ENCODE measurements at regions not wholly inside any gene's neighbourhood (a gene's known extent, or its start where the extent isn't known, plus 50 kb on each side); places are given as distances from the start of the nearest gene placed in this dataset.

- Histone ChIP-seq H3K4me1 (ENCODE audit: insufficient read depth, low read length) (peaks cover 8% of the 10 kb centered on the region), H3K4me3 (ENCODE audit: low read length) (no peak overlapping the region), H3K36me3 (ENCODE audit: insufficient read depth, low read length) (no peaks in the 10 kb centered on the region), H3K9me3 (ENCODE audit: low read length) (no peaks in the 10 kb centered on the region), H2AFZ (ENCODE audit: low read depth, low read length) (no peak overlapping the region), H3K27me3 (ENCODE audit: insufficient read depth, low read length) (no peaks in the 10 kb centered on the region)
These were observed 180.8 kb downstream of the HS3ST3B1 start for GRCh38 chr17:14481664-14482063.

- H3K36me3 ChIP-seq (ENCODE audit: insufficient read depth, low read length) = no peaks in the 10 kb centered on the region
- H3K27me3 ChIP-seq (ENCODE audit: insufficient read depth, low read length) = no peaks in the 10 kb centered on the region
- H3K4me3 ChIP-seq (ENCODE audit: low read length) = no peak overlapping the region
- H3K9me3 ChIP-seq (ENCODE audit: low read length) = peaks cover 2% of the 10 kb centered on the region
- peaks cover 19% of the 10 kb centered on the region for H3K4me1 ChIP-seq (ENCODE audit: insufficient read depth, low read length)
- no peak overlapping the region for H2AFZ ChIP-seq (ENCODE audit: low read depth, low read length)
These were observed 173.7 kb downstream of the HS3ST3B1 start for GRCh38 chr17:14474591-14474990.

GRCh38 chr17:14471052-14471451 is 170.2 kb downstream of the HS3ST3B1 start:
- Histone ChIP-seq H3K4me3 (ENCODE audit: low read length) (no peak overlapping the region), H2AFZ (ENCODE audit: low read depth, low read length) (peak overlapping the region; percentile 20), H3K4me1 (ENCODE audit: insufficient read depth, low read length) (peaks cover 10% of the 10 kb centered on the region), H3K36me3 (ENCODE audit: insufficient read depth, low read length) (no peaks in the 10 kb centered on the region), H3K27me3 (ENCODE audit: insufficient read depth, low read length) (no peaks in the 10 kb centered on the region), H3K9me3 (ENCODE audit: low read length) (peaks cover 6% of the 10 kb centered on the region)

- Histone ChIP-seq H2AFZ (ENCODE audit: low read depth, low read length) (no peak overlapping the region), H3K4me3 (ENCODE audit: low read length) (no peak overlapping the region), H3K27me3 (ENCODE audit: insufficient read depth, low read length) (no peaks in the 10 kb centered on the region), H3K9me3 (ENCODE audit: low read length) (peaks cover 6% of the 10 kb centered on the region), H3K4me1 (ENCODE audit: insufficient read depth, low read length) (peaks cover 10% of the 10 kb centered on the region), H3K36me3 (ENCODE audit: insufficient read depth, low read length) (no peaks in the 10 kb centered on the region)
These were observed 169.5 kb downstream of the HS3ST3B1 start for GRCh38 chr17:14470417-14470816.

GRCh38 chr17:14469971-14470370 is 169.1 kb downstream of the HS3ST3B1 start:
- Histone ChIP-seq H3K4me3 (ENCODE audit: low read length) (no peak overlapping the region), H3K4me1 (ENCODE audit: insufficient read depth, low read length) (peaks cover 10% of the 10 kb centered on the region), H3K36me3 (ENCODE audit: insufficient read depth, low read length) (no peaks in the 10 kb centered on the region), H3K9me3 (ENCODE audit: low read length) (peaks cover 6% of the 10 kb centered on the region), H3K27me3 (ENCODE audit: insufficient read depth, low read length) (no peaks in the 10 kb centered on the region), H2AFZ (ENCODE audit: low read depth, low read length) (no peak overlapping the region)

- no peak overlapping the region for H2AFZ ChIP-seq (ENCODE audit: low read depth, low read length)
These were observed 168.0 kb downstream of the HS3ST3B1 start for GRCh38 chr17:14468858-14469257.

GRCh38 chr17:14461227-14461548 is 160.3 kb downstream of the HS3ST3B1 start:
- Histone ChIP-seq H2AFZ (ENCODE audit: low read depth, low read length) (no peak overlapping the region), H3K4me1 (ENCODE audit: insufficient read depth, low read length) (no peaks in the 10 kb centered on the region), H3K9me3 (ENCODE audit: low read length) (peaks cover 1% of the 10 kb centered on the region), H3K27me3 (ENCODE audit: insufficient read depth, low read length) (no peaks in the 10 kb centered on the region), H3K36me3 (ENCODE audit: insufficient read depth, low read length) (no peaks in the 10 kb centered on the region), H3K4me3 (ENCODE audit: low read length) (no peak overlapping the region)

More at GRCh38 chr17:14468858-14469257, 168.0 kb downstream of the HS3ST3B1 start:
- Histone ChIP-seq H3K36me3 (ENCODE audit: insufficient read depth, low read length) (no peaks in the 10 kb centered on the region), H3K4me1 (ENCODE audit: insufficient read depth, low read length) (peaks cover 10% of the 10 kb centered on the region), H3K27me3 (ENCODE audit: insufficient read depth, low read length) (no peaks in the 10 kb centered on the region), H3K9me3 (ENCODE audit: low read length) (peaks cover 5% of the 10 kb centered on the region), H3K4me3 (ENCODE audit: low read length) (no peak overlapping the region)

GRCh38 chr17:14460516-14461226 is 159.8 kb downstream of the HS3ST3B1 start:
- H3K4me3 ChIP-seq (ENCODE audit: low read length) = no peak overlapping the region
- no peaks in the 10 kb centered on the region for H3K27me3 ChIP-seq (ENCODE audit: insufficient read depth, low read length)
- H3K4me1 ChIP-seq (ENCODE audit: insufficient read depth, low read length) = no peaks in the 10 kb centered on the region
- H3K36me3 ChIP-seq (ENCODE audit: insufficient read depth, low read length) = no peaks in the 10 kb centered on the region
- H2AFZ ChIP-seq (ENCODE audit: low read depth, low read length) = no peak overlapping the region
- no peaks in the 10 kb centered on the region for H3K9me3 ChIP-seq (ENCODE audit: low read length)

GRCh38 chr17:14459955-14460354 is 159.1 kb downstream of the HS3ST3B1 start:
- no peak overlapping the region for H2AFZ ChIP-seq (ENCODE audit: low read depth, low read length)
- H3K27me3 ChIP-seq (ENCODE audit: insufficient read depth, low read length) = no peaks in the 10 kb centered on the region
- H3K4me3 ChIP-seq (ENCODE audit: low read length) = no peak overlapping the region
- no peaks in the 10 kb centered on the region for H3K9me3 ChIP-seq (ENCODE audit: low read length)
- no peaks in the 10 kb centered on the region for H3K4me1 ChIP-seq (ENCODE audit: insufficient read depth, low read length)
- H3K36me3 ChIP-seq (ENCODE audit: insufficient read depth, low read length) = no peaks in the 10 kb centered on the region

GRCh38 chr17:14458724-14459123 is 157.8 kb downstream of the HS3ST3B1 start:
- Histone ChIP-seq H3K9me3 (ENCODE audit: low read length) (no peaks in the 10 kb centered on the region), H3K36me3 (ENCODE audit: insufficient read depth, low read length) (no peaks in the 10 kb centered on the region), H3K4me3 (ENCODE audit: low read length) (no peak overlapping the region), H2AFZ (ENCODE audit: low read depth, low read length) (no peak overlapping the region), H3K4me1 (ENCODE audit: insufficient read depth, low read length) (no peaks in the 10 kb centered on the region), H3K27me3 (ENCODE audit: insufficient read depth, low read length) (no peaks in the 10 kb centered on the region)

GRCh38 chr17:14454746-14455145 is 153.9 kb downstream of the HS3ST3B1 start:
- Histone ChIP-seq H2AFZ (ENCODE audit: low read depth, low read length) (no peak overlapping the region), H3K9me3 (ENCODE audit: low read length) (no peaks in the 10 kb centered on the region), H3K4me3 (ENCODE audit: low read length) (no peak overlapping the region), H3K27me3 (ENCODE audit: insufficient read depth, low read length) (no peaks in the 10 kb centered on the region), H3K36me3 (ENCODE audit: insufficient read depth, low read length) (no peaks in the 10 kb centered on the region), H3K4me1 (ENCODE audit: insufficient read depth, low read length) (no peaks in the 10 kb centered on the region)

- Histone ChIP-seq H3K4me1 (ENCODE audit: insufficient read depth, low read length) (no peaks in the 10 kb centered on the region), H2AFZ (ENCODE audit: low read depth, low read length) (no peak overlapping the region), H3K4me3 (ENCODE audit: low read length) (no peak overlapping the region), H3K9me3 (ENCODE audit: low read length) (no peaks in the 10 kb centered on the region), H3K36me3 (ENCODE audit: insufficient read depth, low read length) (no peaks in the 10 kb centered on the region), H3K27me3 (ENCODE audit: insufficient read depth, low read length) (no peaks in the 10 kb centered on the region)
These were observed 152.0 kb downstream of the HS3ST3B1 start for GRCh38 chr17:14452856-14453255.

- Histone ChIP-seq H3K4me1 (ENCODE audit: insufficient read depth, low read length) (no peaks in the 10 kb centered on the region), H2AFZ (ENCODE audit: low read depth, low read length) (no peak overlapping the region), H3K4me3 (ENCODE audit: low read length) (no peak overlapping the region), H3K9me3 (ENCODE audit: low read length) (no peaks in the 10 kb centered on the region), H3K27me3 (ENCODE audit: insufficient read depth, low read length) (no peaks in the 10 kb centered on the region), H3K36me3 (ENCODE audit: insufficient read depth, low read length) (no peaks in the 10 kb centered on the region)
These were observed 150.9 kb downstream of the HS3ST3B1 start for GRCh38 chr17:14451729-14452191.

- H3K27me3 ChIP-seq (ENCODE audit: insufficient read depth, low read length) = no peaks in the 10 kb centered on the region
- no peaks in the 10 kb centered on the region for H3K36me3 ChIP-seq (ENCODE audit: insufficient read depth, low read length)
- no peak overlapping the region for H2AFZ ChIP-seq (ENCODE audit: low read depth, low read length)
- H3K4me3 ChIP-seq (ENCODE audit: low read length) = no peak overlapping the region
- H3K9me3 ChIP-seq (ENCODE audit: low read length) = no peaks in the 10 kb centered on the region
- no peaks in the 10 kb centered on the region for H3K4me1 ChIP-seq (ENCODE audit: insufficient read depth, low read length)
These were observed 147.9 kb downstream of the HS3ST3B1 start for GRCh38 chr17:14448818-14449217.
